Epithelial cell of proximal tubule (primary cell): ENCODE measurements at regions not wholly inside any gene's neighbourhood (a gene's known extent, or its start where the extent isn't known, plus 50 kb on each side); places are given as distances from the start of the nearest gene placed in this dataset.

Experiments used
- DNase-seq: peaks from one replicate; pipeline ENCODE4 v3.0.0-alpha.2; 2011; ENCODE audit warnings: low read depth
- H3K4me3 ChIP-seq: 2 replicates; pipeline ENCODE4 v1.5.1; 2011; ENCODE audit warnings: low read depth, mild to moderate bottlenecking, low read length
- TF ChIP-seq, protein P1 (sequence below): conservative IDR thresholded peaks from 2 replicates; pipeline ENCODE4 v1.5.1; 2012; ENCODE audit warnings: low read depth, mild to moderate bottlenecking, low read length

DNA sequence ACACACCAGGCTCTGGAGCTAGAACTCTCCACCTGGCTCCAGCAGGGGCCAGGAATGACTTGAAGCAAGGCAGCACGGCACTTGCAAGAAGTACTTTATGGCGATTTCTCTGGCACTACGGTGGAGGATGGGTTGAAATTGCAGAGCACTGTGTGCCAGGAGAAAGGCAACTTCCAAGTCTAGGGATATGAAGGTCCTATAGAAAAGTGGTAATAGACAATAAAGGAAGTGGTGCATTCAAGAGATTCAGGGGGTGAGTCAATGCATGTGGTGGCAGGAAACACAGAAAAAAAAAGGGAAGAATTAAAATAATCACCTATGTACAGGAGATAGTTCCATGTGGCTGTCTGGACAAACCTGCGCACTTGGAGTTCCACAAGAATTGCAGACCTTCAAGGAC is 240.3 kb upstream of the DYNLRB2 start:
- DNase-seq = no peak

DNA sequence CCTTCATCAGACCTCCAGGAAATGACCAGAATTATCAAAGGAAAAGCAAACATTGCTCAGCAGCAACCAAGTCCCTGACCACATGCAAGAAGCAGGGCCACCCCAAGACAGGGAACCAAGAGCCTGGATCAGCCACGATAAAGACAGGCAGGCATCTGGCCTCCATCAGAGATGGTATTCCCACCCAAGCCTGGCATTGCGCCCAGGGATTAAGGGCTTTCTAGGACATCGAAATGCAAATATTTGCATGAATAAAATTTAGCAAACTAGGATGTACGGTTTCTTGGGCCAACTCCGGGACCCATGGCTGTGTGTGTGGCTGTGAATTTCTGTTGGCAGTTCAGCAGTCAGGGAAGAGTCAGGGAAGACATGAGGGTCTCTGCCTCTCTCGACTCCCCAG is 241.4 kb upstream of the DYNLRB2 start:
- TF ChIP-seq, protein P1, sequence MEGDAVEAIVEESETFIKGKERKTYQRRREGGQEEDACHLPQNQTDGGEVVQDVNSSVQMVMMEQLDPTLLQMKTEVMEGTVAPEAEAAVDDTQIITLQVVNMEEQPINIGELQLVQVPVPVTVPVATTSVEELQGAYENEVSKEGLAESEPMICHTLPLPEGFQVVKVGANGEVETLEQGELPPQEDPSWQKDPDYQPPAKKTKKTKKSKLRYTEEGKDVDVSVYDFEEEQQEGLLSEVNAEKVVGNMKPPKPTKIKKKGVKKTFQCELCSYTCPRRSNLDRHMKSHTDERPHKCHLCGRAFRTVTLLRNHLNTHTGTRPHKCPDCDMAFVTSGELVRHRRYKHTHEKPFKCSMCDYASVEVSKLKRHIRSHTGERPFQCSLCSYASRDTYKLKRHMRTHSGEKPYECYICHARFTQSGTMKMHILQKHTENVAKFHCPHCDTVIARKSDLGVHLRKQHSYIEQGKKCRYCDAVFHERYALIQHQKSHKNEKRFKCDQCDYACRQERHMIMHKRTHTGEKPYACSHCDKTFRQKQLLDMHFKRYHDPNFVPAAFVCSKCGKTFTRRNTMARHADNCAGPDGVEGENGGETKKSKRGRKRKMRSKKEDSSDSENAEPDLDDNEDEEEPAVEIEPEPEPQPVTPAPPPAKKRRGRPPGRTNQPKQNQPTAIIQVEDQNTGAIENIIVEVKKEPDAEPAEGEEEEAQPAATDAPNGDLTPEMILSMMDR = no peak
- no peak for DNase-seq
- no peak overlapping the region for H3K4me3 ChIP-seq

More for the DNA sequence above, 240.3 kb upstream of the DYNLRB2 start:
- no peak overlapping the region for H3K4me3 ChIP-seq
- TF ChIP-seq, protein P1 = no peak

DNA sequence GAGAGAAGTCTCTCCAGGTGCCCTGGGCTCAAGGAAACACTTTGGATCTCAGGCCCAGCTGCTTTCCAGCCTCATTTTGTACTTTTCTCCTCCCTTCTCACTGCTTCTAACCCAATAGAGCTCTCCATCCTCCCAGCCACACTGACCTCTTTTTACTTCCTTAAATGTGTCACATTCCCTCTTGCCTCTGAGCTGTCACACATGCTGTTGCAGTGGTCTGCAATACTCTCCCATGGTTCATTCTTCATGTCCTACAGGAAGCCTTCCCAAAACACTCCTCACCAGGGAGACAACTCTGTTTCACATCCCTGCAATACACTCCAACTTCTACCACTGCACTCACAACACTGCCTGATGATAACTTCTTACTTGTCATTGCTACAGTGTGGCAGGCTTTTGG is 242.1 kb upstream of the DYNLRB2 start:
- DNase-seq = no peak
- TF ChIP-seq, protein P1 = no peak
- H3K4me3 ChIP-seq = no peak overlapping the region

DNA sequence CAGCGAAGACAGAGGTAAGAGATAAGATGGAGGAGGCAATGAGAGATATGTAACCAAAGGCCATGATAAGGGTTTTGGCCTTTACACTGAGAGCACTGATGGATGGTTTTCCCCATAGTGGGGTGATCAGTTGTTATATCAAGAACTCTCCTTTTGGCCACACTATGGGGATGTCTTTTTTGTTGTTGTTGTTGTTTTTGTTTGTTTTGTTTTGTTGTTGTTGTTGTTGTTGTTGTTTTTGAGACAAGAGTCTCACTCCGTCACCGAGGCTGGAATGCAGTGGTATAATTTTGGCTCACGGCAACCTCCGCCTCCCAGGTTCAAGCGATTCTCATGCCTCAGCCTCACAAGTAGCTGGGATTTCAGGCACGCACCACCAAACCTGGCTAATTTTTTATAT is 244.8 kb upstream of the DYNLRB2 start:
- TF ChIP-seq, protein P1 = no peak
- no peak overlapping the region for H3K4me3 ChIP-seq
- DNase-seq = no peak

DNA sequence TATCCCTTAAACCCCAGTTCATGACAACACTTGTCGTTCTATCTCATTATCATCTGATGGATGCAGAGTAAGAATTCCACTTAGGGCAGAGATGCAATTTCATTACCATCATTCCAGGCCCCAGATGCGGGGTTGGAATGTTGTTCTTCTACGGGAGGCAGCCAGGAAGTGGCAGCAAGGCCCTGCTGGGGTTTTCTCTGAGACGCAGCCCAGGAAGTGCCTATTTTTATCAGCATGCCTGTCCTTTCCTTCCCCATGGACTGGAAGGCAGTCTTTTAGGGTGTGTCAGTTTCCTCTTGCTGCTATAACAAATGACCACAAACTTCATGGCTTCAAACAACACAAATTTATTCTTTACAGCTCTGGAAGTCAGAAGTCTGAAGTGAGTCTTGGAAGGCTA is 246.6 kb upstream of the DYNLRB2 start:
- TF ChIP-seq, protein P1 = no peak
- no peak overlapping the region for H3K4me3 ChIP-seq
- DNase-seq = no peak

DNA sequence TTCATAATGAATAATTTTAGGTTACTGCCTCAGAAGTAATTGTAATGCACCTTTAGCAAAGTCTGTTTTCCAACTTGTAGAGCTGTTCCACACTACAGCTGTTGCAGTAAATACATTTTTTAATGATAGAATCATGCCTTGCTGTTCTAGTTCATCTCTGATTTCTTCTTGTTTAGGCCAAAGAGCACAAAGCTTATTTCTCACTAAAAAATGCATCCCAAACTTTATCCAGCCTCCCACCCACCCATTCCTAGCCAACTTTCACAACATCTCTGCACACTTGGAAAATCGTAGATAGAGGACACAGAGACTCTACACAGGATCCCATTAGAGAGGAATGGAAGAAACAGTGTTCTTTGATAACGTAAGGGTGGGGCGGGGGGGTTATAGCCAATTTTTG is 252.2 kb upstream of the DYNLRB2 start:
- no peak for DNase-seq
- H3K4me3 ChIP-seq = no peak overlapping the region
- TF ChIP-seq, protein P1 = no peak

DNA sequence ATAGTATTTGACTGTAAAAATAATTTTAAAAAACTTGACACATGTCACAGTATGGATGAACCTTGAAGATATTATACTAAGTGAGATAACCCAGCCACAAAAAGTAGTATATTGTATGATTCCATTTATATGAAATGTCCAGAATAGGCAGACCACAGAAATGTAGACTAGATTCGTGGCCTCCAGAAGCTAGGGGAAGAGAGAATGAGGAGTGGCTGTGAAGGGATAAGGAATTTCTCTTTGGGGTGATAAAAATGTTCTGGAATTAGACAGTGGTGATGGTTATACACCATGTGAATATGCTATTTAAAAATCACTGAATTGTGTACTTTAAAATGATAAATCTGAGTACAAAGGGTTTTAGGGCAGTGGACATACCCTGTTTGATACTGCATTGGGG is 253.1 kb upstream of the DYNLRB2 start:
- DNase-seq = no peak
- H3K4me3 ChIP-seq = no peak overlapping the region
- TF ChIP-seq, protein P1 = no peak
